OCI-M1 (cell line): ENCODE measurements at regions not wholly inside any gene's neighbourhood (a gene's known extent, or its start where the extent isn't known, plus 50 kb on each side); places are given as distances from the start of the nearest gene placed in this dataset.

ENCODE experiments used
- DNase-seq: peaks from one replicate; lab custom pipeline; 2025; lab: John Stamatoyannopoulos, UW

DNA sequence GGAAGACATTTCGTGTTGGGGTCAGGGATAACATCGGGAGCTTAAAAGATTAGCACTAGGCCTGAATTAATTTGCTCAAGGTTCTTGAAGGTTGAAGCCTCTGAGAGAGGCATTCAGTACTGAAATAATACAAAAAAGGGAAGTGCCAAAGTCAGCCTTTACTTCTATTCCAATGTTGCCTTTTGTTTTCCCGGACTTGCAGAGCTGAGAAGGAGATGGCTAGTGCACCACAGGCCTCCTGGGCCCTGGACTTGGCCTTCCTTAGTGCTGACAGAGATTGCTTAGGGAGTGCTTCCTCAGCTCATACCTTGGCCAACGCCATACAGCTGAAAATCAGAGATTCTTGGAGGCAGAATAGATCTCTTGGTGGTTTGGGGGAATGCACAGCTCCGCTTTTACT lies 333.6 kb upstream of the TBL1XR1 start:
- DNase-seq, result peak; percentile 8

DNA sequence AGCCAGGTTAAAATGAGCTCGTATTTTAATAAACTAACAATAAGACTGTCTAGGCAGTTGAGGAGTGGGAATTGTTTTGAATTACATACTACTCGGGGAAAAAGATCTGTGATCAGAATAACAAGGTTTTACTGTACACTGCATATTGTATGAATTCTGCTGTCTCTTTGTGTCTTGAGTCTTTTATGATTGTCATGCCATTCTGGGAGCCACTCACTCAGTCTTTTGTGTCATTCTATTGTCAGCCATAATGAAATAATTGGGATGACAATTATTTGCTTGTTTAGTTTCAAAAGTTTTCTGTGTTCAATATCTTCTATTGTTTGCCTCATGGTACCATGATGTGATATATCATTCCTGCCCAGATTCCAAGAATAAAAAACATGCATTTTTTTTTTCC lies 339.6 kb upstream of the TBL1XR1 start:
- DNase-seq, result no peak

GRCh38 chr3:177537612-177538011 lies 340.3 kb upstream of the TBL1XR1 start:
- no peak for DNase-seq

- DNase-seq, result no peak
Observed at GRCh38 chr3:177538048-177538749, 340.9 kb upstream of the TBL1XR1 start.

DNA sequence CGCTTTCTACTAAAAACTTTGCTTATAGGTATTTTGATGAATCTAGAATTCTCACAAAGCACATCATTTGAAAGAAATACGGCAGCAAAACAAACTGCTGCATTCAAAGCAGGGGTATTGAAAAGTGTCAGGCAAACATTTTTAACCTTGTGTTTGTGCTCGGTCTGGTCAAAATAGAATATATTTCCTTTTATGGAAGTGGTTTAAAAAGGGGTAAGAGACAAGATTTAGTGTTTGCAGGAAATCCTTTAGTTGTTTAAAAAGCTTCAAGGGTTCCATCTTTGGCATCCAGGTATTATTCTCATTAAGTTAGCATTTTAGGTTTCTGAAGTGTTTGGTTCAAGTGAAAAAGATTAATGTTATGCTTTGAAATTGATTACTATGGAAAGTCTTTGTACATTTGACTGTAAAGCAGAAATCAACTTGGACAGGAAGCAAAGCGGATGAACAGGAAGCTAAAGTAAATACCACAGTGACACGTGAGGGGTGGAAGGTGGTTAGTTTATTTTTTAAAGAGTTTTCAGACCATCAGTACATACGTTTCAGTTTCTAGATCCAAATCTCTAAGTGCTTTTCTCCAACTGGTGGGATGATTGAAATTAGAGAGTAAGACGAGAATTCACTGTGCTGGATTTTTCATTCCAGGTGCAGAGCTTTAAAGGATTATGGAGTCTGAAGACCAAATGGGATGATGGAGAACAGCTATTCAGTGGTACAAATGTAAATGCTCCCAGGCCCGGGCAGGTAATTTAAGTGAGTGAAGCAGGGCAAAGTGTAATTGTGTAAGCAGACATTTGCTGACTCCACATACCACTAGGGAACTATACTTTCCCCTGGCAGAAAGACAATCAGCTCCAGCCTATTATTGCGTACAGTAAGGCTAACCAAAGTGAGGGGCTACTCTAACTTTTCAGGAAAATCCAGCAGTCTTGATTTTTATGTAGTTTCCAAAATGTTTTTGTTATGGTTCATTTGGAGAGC lies 341.8 kb upstream of the TBL1XR1 start:
- DNase-seq, result no peak

- no peak for DNase-seq
Observed at GRCh38 chr3:177541541-177541940, 344.3 kb upstream of the TBL1XR1 start.

- DNase-seq, result no peak
Observed at GRCh38 chr3:177545964-177546363, 348.7 kb upstream of the TBL1XR1 start.

- no peak for DNase-seq
Observed at GRCh38 chr3:177547711-177548350, 350.5 kb upstream of the TBL1XR1 start.

GRCh38 chr3:177550667-177551066 lies 353.4 kb upstream of the TBL1XR1 start:
- DNase-seq, result no peak

GRCh38 chr3:177551431-177551836 lies 354.2 kb upstream of the TBL1XR1 start:
- DNase-seq, result no peak

DNA sequence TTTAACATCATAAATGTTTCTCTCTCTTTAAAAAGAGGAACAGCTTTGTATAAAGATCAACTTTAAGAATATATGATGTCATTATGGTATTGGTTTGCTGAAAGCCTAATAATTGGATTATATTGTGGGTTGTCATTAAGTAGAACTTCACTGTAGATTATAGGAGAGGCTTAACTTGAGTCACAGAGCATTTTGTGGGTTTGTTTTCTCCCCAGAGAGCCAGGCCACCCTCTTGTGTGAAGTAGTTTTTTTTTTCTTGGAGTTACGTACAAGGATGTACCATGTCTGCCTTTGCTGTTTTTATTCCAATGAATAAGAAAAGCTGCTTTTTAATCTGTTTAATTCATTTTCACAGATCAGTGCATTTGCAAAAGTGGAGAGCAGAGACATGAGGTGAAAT lies 354.8 kb upstream of the TBL1XR1 start:
- no peak for DNase-seq

DNA sequence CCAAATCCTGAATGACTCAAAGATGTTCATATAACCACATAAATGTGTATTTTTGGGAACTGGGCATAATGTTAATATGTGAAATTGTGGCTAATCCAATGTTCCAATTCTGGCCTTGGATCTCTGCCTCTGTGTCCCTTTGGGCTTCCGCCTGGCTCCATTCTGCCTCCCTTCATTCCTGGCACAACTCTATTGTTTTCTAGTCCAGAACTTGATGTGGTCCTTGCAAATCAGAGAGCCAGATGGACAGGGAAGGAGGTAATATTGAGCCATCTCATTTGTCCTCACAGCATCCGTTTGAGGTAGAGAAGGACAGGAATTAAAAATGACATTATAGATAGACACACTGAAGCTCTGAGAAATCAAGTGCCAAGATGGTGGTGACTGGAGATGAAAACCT lies 355.7 kb upstream of the TBL1XR1 start:
- DNase-seq, result no peak

DNA sequence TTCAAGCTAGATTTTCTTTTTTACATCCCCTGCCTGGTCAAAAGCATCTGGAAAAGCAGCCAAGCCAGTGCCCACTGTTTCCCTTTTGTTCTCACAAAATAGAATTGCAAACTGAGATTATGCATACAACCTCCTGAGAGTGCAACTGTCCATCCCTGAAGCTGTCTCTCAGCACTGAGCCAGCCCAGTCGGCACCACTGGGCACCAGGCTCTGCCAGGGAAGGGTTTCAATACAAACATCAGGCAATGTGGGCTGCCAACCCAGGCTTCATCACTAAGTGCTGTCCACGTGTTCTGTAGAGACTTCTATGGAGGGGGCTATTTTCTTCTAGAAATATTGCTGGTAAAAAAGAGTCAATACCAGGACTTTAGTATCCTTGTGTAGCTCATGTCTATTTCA lies 356.3 kb upstream of the TBL1XR1 start:
- no peak for DNase-seq

GRCh38 chr3:177554895-177555759 lies 357.8 kb upstream of the TBL1XR1 start:
- DNase-seq, result no peak

DNA sequence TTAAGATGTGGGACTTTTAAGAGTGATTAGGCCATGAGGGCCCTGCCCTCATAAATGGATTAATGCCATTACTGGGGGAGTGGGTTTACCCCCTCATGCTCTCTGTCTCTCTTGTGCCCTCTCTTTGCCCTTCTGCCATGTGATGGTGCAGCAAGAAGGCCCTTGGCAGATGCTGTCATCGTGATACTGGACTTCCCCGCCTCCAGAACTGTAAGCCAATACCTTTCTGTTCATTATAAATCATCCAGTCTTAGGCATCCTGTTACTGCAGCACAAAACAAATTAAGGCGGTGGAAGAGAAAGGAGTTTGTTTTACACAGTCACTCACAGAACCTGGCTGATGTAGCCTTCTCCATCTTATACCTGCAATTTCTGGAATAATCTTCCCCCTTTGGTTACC lies 360.3 kb upstream of the TBL1XR1 start:
- DNase-seq, result no peak

DNA sequence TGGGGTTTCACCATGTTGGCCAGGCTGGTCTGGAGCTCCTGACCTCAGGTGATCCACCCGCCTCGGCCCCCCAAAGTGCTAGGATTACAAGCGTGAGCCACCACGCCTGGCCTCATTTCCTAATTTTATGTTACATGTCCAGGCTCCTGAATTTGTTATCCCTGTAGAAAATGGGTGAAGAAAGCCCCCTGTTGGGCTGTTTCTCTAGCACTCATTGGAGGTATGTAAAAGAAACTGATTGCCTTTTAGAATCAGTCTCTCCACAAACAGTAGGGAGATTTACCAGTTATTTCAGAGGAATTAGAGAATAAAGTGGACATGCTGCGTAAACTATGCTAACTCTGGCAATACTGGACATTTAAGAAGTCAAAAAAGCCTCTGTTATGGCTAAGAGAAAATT lies 364.1 kb upstream of the TBL1XR1 start:
- no peak for DNase-seq

DNA sequence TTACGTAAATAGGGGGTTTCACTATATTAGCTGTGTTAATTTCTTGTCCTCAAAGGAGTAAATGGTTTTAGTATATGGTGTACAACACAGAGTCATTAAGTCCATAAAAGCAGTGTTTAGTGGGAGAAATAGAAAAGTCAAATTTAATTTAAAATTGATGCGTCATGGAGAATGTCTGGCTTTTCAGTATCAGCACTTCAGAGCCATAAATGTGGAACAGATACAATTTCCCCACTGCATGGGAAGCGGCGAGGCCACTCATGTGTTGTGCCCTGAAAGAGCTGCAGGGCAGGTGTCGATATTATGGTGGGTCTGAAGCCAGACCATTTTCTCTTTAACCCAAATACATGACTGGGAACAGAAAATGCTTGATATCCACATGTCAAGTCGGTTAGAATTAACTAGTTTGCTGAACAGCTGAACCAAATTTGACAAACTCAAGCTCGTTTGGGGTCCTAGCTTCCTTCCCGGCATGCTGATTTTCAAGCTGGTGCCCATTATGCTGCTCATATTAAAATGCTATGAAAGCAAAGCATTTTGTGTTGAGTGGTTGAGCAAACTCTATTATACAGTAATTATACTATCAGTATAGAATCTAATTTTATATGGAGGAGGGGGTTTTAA lies 364.6 kb upstream of the TBL1XR1 start:
- DNase-seq, result no peak

DNA sequence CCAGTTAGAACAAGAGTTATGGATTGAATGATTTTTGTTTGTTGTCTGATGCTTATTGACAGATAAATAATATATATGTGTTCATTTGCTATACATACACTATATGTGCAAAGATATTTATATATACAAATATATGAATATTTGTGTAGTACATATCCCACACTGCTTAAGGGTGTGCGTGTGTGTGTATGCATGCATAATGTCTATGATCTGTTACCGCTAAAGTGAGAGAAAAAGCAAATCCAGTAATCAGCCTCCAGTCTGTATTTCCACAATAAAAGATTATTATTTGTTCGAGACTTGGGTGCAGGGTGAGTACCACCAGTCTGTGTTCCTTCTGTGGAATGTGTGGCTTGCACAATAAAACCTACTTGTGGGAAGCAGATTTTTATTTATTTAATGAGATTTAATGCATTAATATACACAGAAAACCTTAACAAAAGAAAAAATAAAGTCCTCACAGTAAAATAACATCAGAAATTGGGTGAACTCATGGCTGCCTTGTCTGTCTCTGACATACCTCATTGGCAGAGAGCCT lies 366.0 kb upstream of the TBL1XR1 start:
- no peak for DNase-seq

GRCh38 chr3:177563792-177564191 lies 366.5 kb upstream of the TBL1XR1 start:
- no peak for DNase-seq

- no peak for DNase-seq
Observed at GRCh38 chr3:177565981-177566380, 368.7 kb upstream of the TBL1XR1 start.

- no peak for DNase-seq
Observed at GRCh38 chr3:177567833-177568232, 370.6 kb upstream of the TBL1XR1 start.
